ENCODE measurements at regions not wholly inside any gene's neighbourhood (a gene's known extent, or its start where the extent isn't known, plus 50 kb on each side); places are given as distances from the start of the nearest gene placed in this dataset.

GRCh38 chr13:100870898-100871297 lies 196.3 kb upstream of the TMTC4 start:
- no peak for DNase-seq
- Mint-ChIP-seq H3K36me3 (ENCODE audit: low read depth) (peaks cover 1% of the 10 kb centered on the region), H3K9me3 (peaks cover 11% of the 10 kb centered on the region), H3K27me3 (peaks cover 2% of the 10 kb centered on the region), H3K4me1 (peaks cover 8% of the 10 kb centered on the region), H3K4me3 (no peak overlapping the region), H3K27ac (no peak overlapping the region)
- intact Hi-C loops (cut with micrococcal nuclease): no loop called here

- no peak for DNase-seq
- intact Hi-C loops (cut with micrococcal nuclease): no loop called here
- no peaks in the 10 kb centered on the region for H3K4me1 Mint-ChIP-seq
- H3K27ac Mint-ChIP-seq: no peak overlapping the region
- no peaks in the 10 kb centered on the region for H3K36me3 Mint-ChIP-seq (ENCODE audit: low read depth)
- no peaks in the 10 kb centered on the region for H3K27me3 Mint-ChIP-seq
- peaks cover 3% of the 10 kb centered on the region for H3K9me3 Mint-ChIP-seq
- no peak overlapping the region for H3K4me3 Mint-ChIP-seq
Observed at GRCh38 chr13:100860866-100861265, 186.3 kb upstream of the TMTC4 start.

GRCh38 chr13:100859861-100860260 lies 185.3 kb upstream of the TMTC4 start:
- Mint-ChIP-seq H3K27me3 (no peaks in the 10 kb centered on the region), H3K27ac (no peak overlapping the region), H3K4me1 (no peaks in the 10 kb centered on the region), H3K4me3 (no peak overlapping the region), H3K9me3 (no peaks in the 10 kb centered on the region), H3K36me3 (ENCODE audit: low read depth) (no peaks in the 10 kb centered on the region)
- no peak for DNase-seq
- intact Hi-C loops (cut with micrococcal nuclease): no loop called here

GRCh38 chr13:100855151-100855550 lies 180.6 kb upstream of the TMTC4 start:
- no peak overlapping the region for H3K27ac Mint-ChIP-seq
- DNase-seq: no peak
- H3K36me3 Mint-ChIP-seq (ENCODE audit: low read depth): no peaks in the 10 kb centered on the region
- intact Hi-C loops (cut with micrococcal nuclease): no loop called here
- H3K4me1 Mint-ChIP-seq: no peaks in the 10 kb centered on the region
- no peak overlapping the region for H3K4me3 Mint-ChIP-seq
- H3K9me3 Mint-ChIP-seq: no peaks in the 10 kb centered on the region
- H3K27me3 Mint-ChIP-seq: no peaks in the 10 kb centered on the region

- Mint-ChIP-seq H3K36me3 (ENCODE audit: low read depth) (no peaks in the 10 kb centered on the region), H3K4me3 (no peak overlapping the region)
Observed at GRCh38 chr13:100854006-100854405, 179.4 kb upstream of the TMTC4 start.

GRCh38 chr13:100853434-100853833 lies 178.8 kb upstream of the TMTC4 start:
- Mint-ChIP-seq H3K27me3 (no peaks in the 10 kb centered on the region), H3K4me1 (no peaks in the 10 kb centered on the region), H3K27ac (no peak overlapping the region), H3K9me3 (no peaks in the 10 kb centered on the region), H3K36me3 (ENCODE audit: low read depth) (no peaks in the 10 kb centered on the region), H3K4me3 (no peak overlapping the region)
- DNase-seq: no peak
- intact Hi-C loops (cut with micrococcal nuclease): no loop called here

More at GRCh38 chr13:100854006-100854405, 179.4 kb upstream of the TMTC4 start:
- Mint-ChIP-seq H3K4me1 (no peaks in the 10 kb centered on the region), H3K27ac (no peak overlapping the region), H3K9me3 (no peaks in the 10 kb centered on the region), H3K27me3 (no peaks in the 10 kb centered on the region)
- DNase-seq: no peak
- intact Hi-C loops (cut with micrococcal nuclease): no loop called here

- H3K4me3 Mint-ChIP-seq: no peak overlapping the region
- no peak for DNase-seq
- no peaks in the 10 kb centered on the region for H3K27me3 Mint-ChIP-seq
- intact Hi-C loops (cut with micrococcal nuclease): no loop called here
- no peak overlapping the region for H3K27ac Mint-ChIP-seq
- H3K9me3 Mint-ChIP-seq: no peaks in the 10 kb centered on the region
- H3K4me1 Mint-ChIP-seq: no peaks in the 10 kb centered on the region
- H3K36me3 Mint-ChIP-seq (ENCODE audit: low read depth): no peaks in the 10 kb centered on the region
Observed at GRCh38 chr13:100852146-100852545, 177.6 kb upstream of the TMTC4 start.

- Mint-ChIP-seq H3K27me3 (peaks cover 3% of the 10 kb centered on the region), H3K36me3 (ENCODE audit: low read depth) (no peaks in the 10 kb centered on the region), H3K27ac (no peak overlapping the region), H3K4me1 (no peaks in the 10 kb centered on the region), H3K9me3 (no peaks in the 10 kb centered on the region), H3K4me3 (no peak overlapping the region)
- intact Hi-C loops (cut with micrococcal nuclease): no loop called here
- no peak for DNase-seq
Observed at GRCh38 chr13:100848304-100848703, 173.7 kb upstream of the TMTC4 start.

GRCh38 chr13:100845128-100845757 lies 170.6 kb upstream of the TMTC4 start:
- Mint-ChIP-seq H3K36me3 (ENCODE audit: low read depth) (no peaks in the 10 kb centered on the region), H3K27me3 (peaks cover 8% of the 10 kb centered on the region), H3K4me1 (no peaks in the 10 kb centered on the region), H3K4me3 (no peak overlapping the region), H3K27ac (no peak overlapping the region), H3K9me3 (no peaks in the 10 kb centered on the region)
- DNase-seq: no peak
- intact Hi-C loops (cut with micrococcal nuclease): no loop called here

- Mint-ChIP-seq H3K27me3 (peaks cover 8% of the 10 kb centered on the region), H3K4me1 (no peaks in the 10 kb centered on the region), H3K27ac (no peak overlapping the region), H3K36me3 (ENCODE audit: low read depth) (no peaks in the 10 kb centered on the region), H3K4me3 (no peak overlapping the region), H3K9me3 (no peaks in the 10 kb centered on the region)
- no peak for DNase-seq
- intact Hi-C loops (cut with micrococcal nuclease): no loop called here
Observed at GRCh38 chr13:100842136-100842535, 167.5 kb upstream of the TMTC4 start.

GRCh38 chr13:100838387-100838786 lies 163.8 kb upstream of the TMTC4 start:
- Mint-ChIP-seq H3K27ac (no peak overlapping the region), H3K9me3 (no peaks in the 10 kb centered on the region), H3K36me3 (ENCODE audit: low read depth) (no peaks in the 10 kb centered on the region), H3K4me3 (no peak overlapping the region), H3K4me1 (no peaks in the 10 kb centered on the region), H3K27me3 (peaks cover 6% of the 10 kb centered on the region)
- intact Hi-C loops (cut with micrococcal nuclease): no loop called here
- DNase-seq: no peak

GRCh38 chr13:100837631-100838030 lies 163.0 kb upstream of the TMTC4 start:
- peaks cover 4% of the 10 kb centered on the region for H3K27me3 Mint-ChIP-seq
- no peaks in the 10 kb centered on the region for H3K4me1 Mint-ChIP-seq
- H3K4me3 Mint-ChIP-seq: no peak overlapping the region
- no peak overlapping the region for H3K27ac Mint-ChIP-seq
- no peak for DNase-seq
- H3K9me3 Mint-ChIP-seq: no peaks in the 10 kb centered on the region
- no peaks in the 10 kb centered on the region for H3K36me3 Mint-ChIP-seq (ENCODE audit: low read depth)
- intact Hi-C loops (cut with micrococcal nuclease): no loop called here

GRCh38 chr13:100836711-100837110 lies 162.1 kb upstream of the TMTC4 start:
- Mint-ChIP-seq H3K27me3 (peaks cover 1% of the 10 kb centered on the region), H3K4me1 (no peaks in the 10 kb centered on the region), H3K36me3 (ENCODE audit: low read depth) (no peaks in the 10 kb centered on the region), H3K9me3 (no peaks in the 10 kb centered on the region), H3K4me3 (no peak overlapping the region), H3K27ac (no peak overlapping the region)
- intact Hi-C loops (cut with micrococcal nuclease): no loop called here
- no peak for DNase-seq

- intact Hi-C loops (cut with micrococcal nuclease): no loop called here
- H3K27ac Mint-ChIP-seq: no peak overlapping the region
- DNase-seq: no peak
- H3K4me3 Mint-ChIP-seq: no peak overlapping the region
- H3K36me3 Mint-ChIP-seq (ENCODE audit: low read depth): no peaks in the 10 kb centered on the region
- no peaks in the 10 kb centered on the region for H3K4me1 Mint-ChIP-seq
- H3K9me3 Mint-ChIP-seq: no peaks in the 10 kb centered on the region
- no peaks in the 10 kb centered on the region for H3K27me3 Mint-ChIP-seq
Observed at GRCh38 chr13:100835695-100836094, 161.1 kb upstream of the TMTC4 start.

- Mint-ChIP-seq H3K4me1 (no peaks in the 10 kb centered on the region), H3K27me3 (peaks cover 2% of the 10 kb centered on the region), H3K36me3 (ENCODE audit: low read depth) (no peaks in the 10 kb centered on the region)
Observed at GRCh38 chr13:100833427-100833826, 158.8 kb upstream of the TMTC4 start.

More at GRCh38 chr13:100833427-100833826, 158.8 kb upstream of the TMTC4 start:
- Mint-ChIP-seq H3K27ac (no peak overlapping the region), H3K9me3 (no peaks in the 10 kb centered on the region), H3K4me3 (no peak overlapping the region)
- DNase-seq: no peak
- intact Hi-C loops (cut with micrococcal nuclease): no loop called here

Data from activated CD4-positive, alpha-beta T cell treated with anti-CD3 and anti-CD28 coated beads, Interleukin-2, amount 10 ng/mL, durations not matched to agents 24 days and 14 days (primary cell).